Fibroblast of skin of right quadriceps (primary cell): ENCODE measurements at regions not wholly inside any gene's neighbourhood (a gene's known extent, or its start where the extent isn't known, plus 50 kb on each side); places are given as distances from the start of the nearest gene placed in this dataset.

Source experiments
- DNase-seq: peaks from one replicate; pipeline ENCODE4 v3.0.0-alpha.2; 2013

- peak; percentile 99 for DNase-seq
Measured at GRCh38 chr11:113553235-113553634, 78.0 kb upstream of the DRD2 start.

GRCh38 chr11:113552271-113552670, 77.1 kb upstream of the DRD2 start:
- no peak for DNase-seq

- DNase-seq = no peak
Measured at GRCh38 chr11:113551645-113552044, 76.4 kb upstream of the DRD2 start.

- DNase-seq = no peak
Measured at GRCh38 chr11:113549611-113550578, 74.7 kb upstream of the DRD2 start.

DNA sequence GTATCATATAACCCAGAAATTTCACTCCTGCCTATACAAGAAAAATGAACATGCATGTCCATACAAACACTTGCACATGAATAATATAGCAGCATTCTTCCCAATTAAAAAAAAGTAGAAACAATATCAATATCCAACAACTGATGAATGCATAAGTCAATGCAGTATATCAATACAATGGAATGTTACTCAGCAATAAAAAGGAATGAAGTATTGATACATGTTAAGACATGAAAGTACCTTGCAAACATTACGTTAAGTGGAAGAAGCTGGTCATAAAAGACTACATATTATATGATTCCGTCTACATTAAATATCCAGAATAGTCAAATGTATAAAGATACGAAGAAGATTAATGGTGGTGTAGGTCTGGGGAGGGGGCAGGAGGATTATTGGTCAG, 73.9 kb upstream of the DRD2 start:
- no peak for DNase-seq

DNA sequence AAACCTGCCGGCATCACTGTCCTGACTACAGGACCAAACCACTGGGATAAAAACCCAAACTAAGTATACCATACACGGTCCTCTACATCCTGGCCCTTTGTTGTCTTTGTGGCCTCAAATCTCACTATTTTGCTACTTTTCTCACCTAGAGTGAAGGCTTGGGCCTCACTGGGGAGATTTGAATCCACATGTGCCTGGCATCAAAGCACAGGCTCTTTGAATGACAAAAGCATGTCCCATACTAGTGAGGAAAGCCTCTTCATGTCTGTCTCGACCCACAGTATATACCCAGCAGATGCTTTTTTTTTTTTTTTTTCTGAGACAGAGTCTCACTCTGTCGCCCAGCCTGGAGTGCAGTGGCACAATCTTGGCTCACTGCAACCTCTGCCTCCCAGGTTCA, 72.5 kb upstream of the DRD2 start:
- DNase-seq = no peak

- DNase-seq = peak; percentile 96
Measured at GRCh38 chr11:113546757-113547507, 71.7 kb upstream of the DRD2 start.

DNA sequence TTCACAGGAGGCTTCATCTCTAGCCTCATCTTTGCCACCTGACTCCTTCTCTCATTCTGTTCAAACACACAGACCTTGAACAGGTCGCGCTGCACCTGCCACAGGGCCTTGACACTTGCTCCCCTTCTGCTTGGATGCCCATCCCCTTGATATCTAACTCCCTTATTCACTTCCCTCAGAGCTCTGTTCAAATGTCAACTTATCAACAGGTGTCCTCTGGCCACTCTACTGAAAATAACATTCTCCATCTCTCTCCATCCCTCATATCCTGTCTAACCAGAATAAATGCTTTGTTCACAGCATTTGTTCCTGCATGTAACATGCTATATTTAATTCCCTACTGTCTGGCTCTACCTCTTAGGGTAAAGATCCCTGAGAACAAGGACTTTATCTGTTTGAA, 67.2 kb upstream of the DRD2 start:
- DNase-seq = no peak

DNA sequence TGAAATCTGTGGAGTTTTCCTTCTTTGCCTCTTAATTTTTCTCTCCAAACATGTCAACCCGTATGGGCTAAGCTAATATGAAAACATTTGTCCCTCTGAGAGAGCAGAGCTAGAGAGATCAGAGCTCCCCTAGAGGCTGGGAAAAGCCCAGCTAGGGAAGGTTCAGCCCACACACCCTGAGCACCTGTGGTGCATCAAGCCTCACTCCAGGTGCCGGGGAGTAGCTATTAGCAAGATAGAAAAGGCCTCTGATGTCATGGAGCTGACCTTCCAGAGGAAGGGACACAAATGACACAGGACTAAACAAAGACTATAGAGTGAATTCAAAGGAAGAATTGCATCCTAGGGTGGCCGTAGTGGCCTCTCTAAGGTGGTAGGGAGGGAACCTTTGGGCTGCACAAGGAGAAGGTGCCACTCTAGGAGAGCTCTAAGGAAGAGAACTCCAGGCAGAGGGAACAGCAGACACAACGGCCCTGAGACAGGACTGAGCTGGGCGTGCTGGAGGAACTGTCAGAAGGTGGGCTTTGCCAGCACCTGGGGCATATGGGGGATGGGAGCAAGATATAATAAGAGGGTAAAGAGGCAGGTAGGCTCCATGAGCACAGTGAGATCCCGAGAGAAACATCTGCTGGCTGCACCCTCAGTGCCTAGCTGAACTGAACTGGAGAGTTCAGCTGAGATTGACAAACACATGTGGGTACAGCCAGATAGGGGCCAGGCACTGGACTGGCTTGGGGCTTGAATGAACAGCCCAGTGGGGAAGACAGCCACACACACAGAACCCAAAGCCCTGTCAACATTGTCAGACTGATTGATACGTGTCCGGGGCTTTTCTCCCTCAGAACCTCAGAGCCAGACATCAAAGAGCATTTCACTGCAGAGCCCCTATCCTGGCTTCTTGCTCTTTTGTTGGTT, 65.5 kb upstream of the DRD2 start:
- no peak for DNase-seq

- DNase-seq = no peak
Measured at GRCh38 chr11:113538451-113539412, 63.5 kb upstream of the DRD2 start.

GRCh38 chr11:113534625-113535024, 59.4 kb upstream of the DRD2 start:
- no peak for DNase-seq

DNA sequence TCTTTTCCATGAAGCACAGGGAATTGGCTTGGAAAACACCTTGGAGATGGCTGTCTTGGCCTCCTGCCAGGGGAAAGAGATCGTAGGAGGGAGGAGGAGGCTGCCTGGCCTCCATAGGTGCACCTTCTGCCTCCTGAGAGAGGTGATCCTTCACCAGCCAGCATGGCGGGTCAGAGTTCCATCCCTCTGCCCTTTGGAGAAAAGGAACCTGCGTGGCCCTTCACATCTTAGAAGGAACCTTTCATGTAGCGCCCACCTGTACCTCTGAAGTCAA, 58.2 kb upstream of the DRD2 start:
- no peak for DNase-seq

- DNase-seq = peak; percentile 56
Measured at GRCh38 chr11:113532697-113533424, 57.7 kb upstream of the DRD2 start.

DNA sequence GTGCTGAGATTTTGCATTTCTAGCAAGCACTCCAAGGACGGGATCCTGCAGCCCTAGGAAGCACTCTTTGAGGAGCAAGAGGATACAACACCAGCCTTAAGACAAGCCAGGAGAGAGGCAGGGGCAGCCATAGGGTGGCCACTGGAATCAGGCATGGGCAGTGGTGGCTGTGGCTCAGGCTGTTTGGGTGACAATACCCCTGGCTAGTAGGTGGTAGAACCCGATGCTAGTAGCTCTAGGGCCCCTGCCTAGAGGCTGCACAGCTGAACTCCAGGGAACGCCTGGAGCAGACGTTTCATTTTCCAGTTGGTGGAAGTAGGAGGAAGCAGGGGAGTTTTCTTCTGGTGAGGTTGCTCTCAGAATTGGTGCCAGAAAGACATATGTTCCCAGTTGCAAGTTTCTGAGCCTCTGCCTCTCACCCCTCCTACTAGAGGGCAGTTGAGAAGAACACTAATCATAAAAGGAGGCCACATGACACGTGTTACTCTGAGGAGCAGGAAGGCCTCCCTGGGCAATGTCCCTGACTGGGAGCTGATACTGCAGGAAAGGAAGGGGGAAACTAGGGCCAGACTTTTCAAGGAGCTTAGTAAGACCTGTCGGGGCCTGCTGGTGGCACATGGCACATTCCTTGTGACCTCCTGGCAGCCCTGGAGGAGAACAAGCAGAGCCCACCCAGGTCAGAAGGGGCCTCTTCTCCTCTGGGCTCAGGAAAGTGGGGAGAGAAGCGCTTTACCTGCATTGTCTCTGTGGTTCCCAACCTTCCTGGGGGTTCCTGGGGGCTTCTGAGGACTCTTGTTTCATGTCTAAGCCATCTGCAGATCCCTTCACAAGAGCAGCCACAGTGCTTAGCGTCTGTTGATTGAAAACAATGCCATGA, 56.6 kb upstream of the DRD2 start:
- no peak for DNase-seq

GRCh38 chr11:113531083-113531482, 55.9 kb upstream of the DRD2 start:
- DNase-seq = no peak

DNA sequence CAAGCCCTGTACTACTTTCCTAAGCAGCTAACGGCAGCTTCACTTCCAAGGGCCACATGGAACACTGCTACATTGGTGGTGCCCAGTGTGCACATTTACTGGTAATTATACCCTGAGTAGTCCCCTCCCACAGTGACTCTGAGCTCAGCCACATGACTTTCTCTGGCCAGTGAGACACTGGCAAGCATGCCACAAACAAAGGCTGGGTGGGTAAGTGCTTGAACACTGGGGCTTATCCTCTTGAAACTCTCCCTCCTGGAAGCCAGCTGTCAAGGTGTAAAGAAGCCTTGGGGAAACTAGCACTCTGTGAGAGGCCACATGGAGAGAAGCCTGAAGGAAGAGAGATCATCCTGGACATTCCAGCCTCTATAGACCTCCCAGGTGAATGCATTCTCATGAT, 54.4 kb upstream of the DRD2 start:
- no peak for DNase-seq

GRCh38 chr11:113528982-113529381, 53.8 kb upstream of the DRD2 start:
- DNase-seq = peak; percentile 18

DNA sequence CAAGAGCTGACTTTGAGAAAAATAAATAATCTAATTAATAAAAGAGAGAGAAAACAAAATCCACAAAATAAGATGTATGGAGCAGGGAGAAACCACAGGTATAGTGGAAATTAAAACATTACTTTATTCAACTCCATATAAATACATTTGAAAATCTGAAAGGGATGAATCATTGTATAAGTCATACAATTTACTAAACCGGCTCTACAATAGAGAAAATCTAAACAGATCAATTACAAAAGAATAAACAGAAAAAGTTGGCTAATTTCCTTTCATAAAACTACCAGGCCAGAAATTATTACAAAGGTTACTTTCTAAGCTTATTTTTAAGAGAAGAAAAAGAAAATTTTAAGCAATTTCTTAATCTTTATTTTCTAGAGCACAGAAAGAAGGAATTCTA, 51.3 kb upstream of the DRD2 start:
- DNase-seq = no peak
